ENCODE measurements at regions not wholly inside any gene's neighbourhood (a gene's known extent, or its start where the extent isn't known, plus 50 kb on each side); places are given as distances from the start of the nearest gene placed in this dataset.

GRCh38 chr2:174022431-174022830 lies 57.3 kb upstream of the SP3 start:
- Mint-ChIP-seq H3K4me1 (peaks cover 74% of the 10 kb centered on the region), H3K9me3 (no peaks in the 10 kb centered on the region), H3K27me3 (ENCODE audit: low read depth, poor library complexity) (peaks cover 4% of the 10 kb centered on the region), H3K4me3 (no peak overlapping the region), H3K27ac (peak overlapping the region; percentile 90), H3K36me3 (ENCODE audit: low read depth) (no peaks in the 10 kb centered on the region)
- no peak for TF ChIP-seq CTCF (IDR thresholded peaks at IDR 0.05)
- no peak for DNase-seq

- Mint-ChIP-seq H3K36me3 (ENCODE audit: low read depth) (no peaks in the 10 kb centered on the region), H3K4me3 (no peak overlapping the region), H3K4me1 (peaks cover 61% of the 10 kb centered on the region), H3K27me3 (ENCODE audit: low read depth, poor library complexity) (peaks cover 4% of the 10 kb centered on the region), H3K27ac (no peak overlapping the region), H3K9me3 (no peaks in the 10 kb centered on the region)
- no peak for TF ChIP-seq CTCF (IDR thresholded peaks at IDR 0.05)
- no peak for DNase-seq
Measured at GRCh38 chr2:174020926-174021662, 55.9 kb upstream of the SP3 start.

GRCh38 chr2:174020026-174020425 lies 54.9 kb upstream of the SP3 start:
- Mint-ChIP-seq H3K4me3 (no peak overlapping the region), H3K4me1 (peaks cover 54% of the 10 kb centered on the region), H3K36me3 (ENCODE audit: low read depth) (no peaks in the 10 kb centered on the region), H3K9me3 (no peaks in the 10 kb centered on the region), H3K27ac (no peak overlapping the region), H3K27me3 (ENCODE audit: low read depth, poor library complexity) (peaks cover 4% of the 10 kb centered on the region)
- no peak for TF ChIP-seq CTCF (IDR thresholded peaks at IDR 0.05)
- no peak for DNase-seq

- no peak overlapping the region for H3K27ac Mint-ChIP-seq
- H3K36me3 Mint-ChIP-seq (ENCODE audit: low read depth) = no peaks in the 10 kb centered on the region
- H3K4me1 Mint-ChIP-seq = peaks cover 47% of the 10 kb centered on the region
- no peak overlapping the region for H3K4me3 Mint-ChIP-seq
- no peak for DNase-seq
- H3K9me3 Mint-ChIP-seq = no peaks in the 10 kb centered on the region
- peaks cover 4% of the 10 kb centered on the region for H3K27me3 Mint-ChIP-seq (ENCODE audit: low read depth, poor library complexity)
- TF ChIP-seq CTCF (IDR thresholded peaks at IDR 0.05) = no peak
Measured at GRCh38 chr2:174016447-174016846, 51.3 kb upstream of the SP3 start.

- no peak for TF ChIP-seq CTCF (IDR thresholded peaks at IDR 0.05)
- Mint-ChIP-seq H3K9me3 (no peaks in the 10 kb centered on the region), H3K27me3 (ENCODE audit: low read depth, poor library complexity) (peaks cover 4% of the 10 kb centered on the region), H3K36me3 (ENCODE audit: low read depth) (no peaks in the 10 kb centered on the region), H3K27ac (no peak overlapping the region), H3K4me1 (peaks cover 49% of the 10 kb centered on the region), H3K4me3 (no peak overlapping the region)
- DNase-seq = no peak
Measured at GRCh38 chr2:174015428-174015827, 50.3 kb upstream of the SP3 start.

Data from nephron progenitor cell (in vitro differentiated cells).